Loucy (cell line): ENCODE measurements at regions not wholly inside any gene's neighbourhood (a gene's known extent, or its start where the extent isn't known, plus 50 kb on each side); places are given as distances from the start of the nearest gene placed in this dataset.

Source experiments
- H2AFZ ChIP-seq: fragments of 200-600 bp; sonication (generic); 2 replicates; pipeline ENCODE4 v1.6.0; 2016; ENCODE audit warnings: antibody characterized with exemption, mild to moderate bottlenecking, low read length, moderate library complexity
- H3F3A ChIP-seq: fragments of 200-600 bp; 2 replicates; pipeline ENCODE4 v1.6.0; 2016; ENCODE audit warnings: antibody characterized with exemption, low read depth, mild to moderate bottlenecking
- H3K27me3 ChIP-seq: fragments of 200-600 bp; sonication (generic); 2 replicates; pipeline ENCODE4 v1.6.1; 2014; ENCODE audit warnings: low read length, mild to moderate bottlenecking; ENCODE audit not compliant: insufficient read depth, poor library complexity, severe bottlenecking
- H3K36me3 ChIP-seq: fragments of 200-600 bp; sonication (generic); 2 replicates; pipeline ENCODE4 v1.6.1; 2016; ENCODE audit warnings: low read length; ENCODE audit not compliant: insufficient read depth
- H3K4me1 ChIP-seq: fragments of 200-600 bp; sonication (generic); 2 replicates; pipeline ENCODE4 v1.5.1; 2014; ENCODE audit warnings: low read length, mild to moderate bottlenecking; ENCODE audit not compliant: insufficient read depth, poor library complexity, severe bottlenecking
- H3K4me2 ChIP-seq: fragments of 200-600 bp; sonication (generic); 2 replicates; pipeline ENCODE4 v1.6.0; 2014; ENCODE audit warnings: antibody characterized with exemption, low read length, low read depth, mild to moderate bottlenecking; ENCODE audit not compliant: poor library complexity, severe bottlenecking
- H3K4me3 ChIP-seq: fragments of 200-600 bp; sonication (generic); 2 replicates; pipeline ENCODE4 v1.5.1; 2014; ENCODE audit warnings: low read length, mild to moderate bottlenecking, mixed read lengths; ENCODE audit not compliant: poor library complexity, severe bottlenecking
- H3K79me2 ChIP-seq: fragments of 200-600 bp; sonication (generic); 2 replicates; pipeline ENCODE4 v1.6.1; 2014; ENCODE audit warnings: low read length; ENCODE audit not compliant: insufficient read depth
- H3K9ac ChIP-seq: fragments of 200-600 bp; sonication (generic); 2 replicates; pipeline ENCODE4 v1.6.0; 2014; ENCODE audit warnings: mild to moderate bottlenecking, low read depth, low read length, moderate library complexity; ENCODE audit not compliant: poor library complexity, severe bottlenecking
- H3K9me2 ChIP-seq: fragments of 200-600 bp; sonication (generic); replicated peaks from 2 replicates; pipeline ENCODE4 v1.6.1; 2016; ENCODE audit warnings: low read depth, low read length, mixed read lengths
- H3K9me3 ChIP-seq: fragments of 200-600 bp; sonication (generic); 2 replicates; pipeline ENCODE4 v1.6.1; 2014; ENCODE audit warnings: mild to moderate bottlenecking, antibody characterized with exemption, low read length, low read depth; ENCODE audit not compliant: insufficient read depth
- H4K20me1 ChIP-seq: fragments of 200-600 bp; sonication (generic); 2 replicates; pipeline ENCODE4 v1.6.0; 2014; ENCODE audit warnings: antibody characterized with exemption, low read length, mild to moderate bottlenecking; ENCODE audit not compliant: insufficient read depth, poor library complexity, severe bottlenecking
- CTCF ChIP-seq: fragments of 200-600 bp; sonication (generic); conservative IDR thresholded peaks from 2 replicates; pipeline ENCODE4 v1.5.1; 2014; ENCODE audit warnings: mild to moderate bottlenecking, antibody characterized with exemption, low read length
- EZH2phosphoT487 ChIP-seq: fragments of 200-600 bp; IDR thresholded peaks from 2 replicates; pipeline ENCODE4 v1.6.1; 2018; ENCODE audit warnings: antibody characterized with exemption, mild to moderate bottlenecking, moderate library complexity, borderline replicate concordance

GRCh38 chr11:106409222-106409621 lies 331.8 kb downstream of the AASDHPPT start:
- no peak for TF ChIP-seq CTCF
- TF ChIP-seq EZH2phosphoT487: no peak
- no peaks in the 10 kb centered on the region for H3K9me3 ChIP-seq
- no peaks in the 10 kb centered on the region for H4K20me1 ChIP-seq
- H3K36me3 ChIP-seq: no peaks in the 10 kb centered on the region
- no peak overlapping the region for H2AFZ ChIP-seq
- no peak overlapping the region for H3K4me3 ChIP-seq
- H3F3A ChIP-seq: no peaks in the 10 kb centered on the region
- no peaks in the 10 kb centered on the region for H3K27me3 ChIP-seq
- H3K4me2 ChIP-seq: no peak overlapping the region
- H3K9me2 ChIP-seq: no peaks in the 10 kb centered on the region
- no peaks in the 10 kb centered on the region for H3K79me2 ChIP-seq
- H3K4me1 ChIP-seq: no peaks in the 10 kb centered on the region
- no peak overlapping the region for H3K9ac ChIP-seq

GRCh38 chr11:106409671-106410070 lies 332.2 kb downstream of the AASDHPPT start:
- Histone ChIP-seq H3K4me2 (no peak overlapping the region), H4K20me1 (no peaks in the 10 kb centered on the region), H3K9me2 (no peaks in the 10 kb centered on the region), H3K27me3 (no peaks in the 10 kb centered on the region), H3K36me3 (no peaks in the 10 kb centered on the region), H3K9me3 (no peaks in the 10 kb centered on the region), H2AFZ (no peak overlapping the region), H3K4me1 (no peaks in the 10 kb centered on the region), H3K4me3 (no peak overlapping the region), H3F3A (no peaks in the 10 kb centered on the region), H3K9ac (no peak overlapping the region), H3K79me2 (no peaks in the 10 kb centered on the region)
- TF ChIP-seq EZH2phosphoT487 (no peak), CTCF (no peak)

- no peak overlapping the region for H3K4me2 ChIP-seq
- H3K4me3 ChIP-seq: no peak overlapping the region
- H3K27me3 ChIP-seq: no peaks in the 10 kb centered on the region
- TF ChIP-seq EZH2phosphoT487: no peak
- no peak for TF ChIP-seq CTCF
- no peaks in the 10 kb centered on the region for H3K9me3 ChIP-seq
- no peaks in the 10 kb centered on the region for H3K9me2 ChIP-seq
- H2AFZ ChIP-seq: no peak overlapping the region
- no peaks in the 10 kb centered on the region for H3K36me3 ChIP-seq
- H3K4me1 ChIP-seq: no peaks in the 10 kb centered on the region
- no peaks in the 10 kb centered on the region for H3K79me2 ChIP-seq
- H3F3A ChIP-seq: no peaks in the 10 kb centered on the region
- no peaks in the 10 kb centered on the region for H4K20me1 ChIP-seq
- no peak overlapping the region for H3K9ac ChIP-seq
These were observed 333.4 kb downstream of the AASDHPPT start for GRCh38 chr11:106410902-106411301.
